IMR-90 (cell line): ENCODE measurements at regions not wholly inside any gene's neighbourhood (a gene's known extent, or its start where the extent isn't known, plus 50 kb on each side); places are given as distances from the start of the nearest gene placed in this dataset.

Source experiments
- ATAC-seq: fragments of 200-7000 bp; cut with Tn5 transposase; 2 replicates; pipeline ENCODE4 v1.9.1; 2020; ENCODE audit warnings: low read depth, mild to moderate bottlenecking, moderate library complexity
- BruUV-seq: library from RNA; stranded (reverse); fragments of 400-500 nt; replicated peaks from 2 replicates; lab custom pipeline; 2021; lab: Mats Ljungman, UMichigan
- CTCF ChIA-PET: fragments of 300-600 bp; formaldehyde crosslinking; extraction: SDS; loops from one replicate; lab custom pipeline; 2021; ENCODE audit warnings: antibody characterized with exemption; lab: Yijun Ruan, JAX
- POLR2A ChIA-PET: fragments of 300-600 bp; sonication (Branson Sonifier 250); formaldehyde crosslinking; loops from one replicate; lab custom pipeline; 2022; ENCODE audit warnings: antibody characterized with exemption; ENCODE audit not compliant: unreplicated experiment; lab: Charles Lee
- DNase-seq: peaks from one replicate; pipeline ENCODE4 v3.0.0; 2013
- H2AFZ ChIP-seq: replicated peaks from 2 replicates; pipeline ENCODE3; 2013; ENCODE audit warnings: low read length, mild to moderate bottlenecking; ENCODE audit not compliant: poor library complexity
- H2AK5ac ChIP-seq: 2 replicates; pipeline ENCODE4 v1.6.1; 2013; ENCODE audit warnings: low read depth, low read length, inconsistent platforms
- H2AK9ac ChIP-seq: replicated peaks from 2 replicates; pipeline ENCODE3; 2013; ENCODE audit warnings: mild to moderate bottlenecking, low read depth, low read length, moderate library complexity; ENCODE audit not compliant: poor library complexity
- H2BK120ac ChIP-seq: 2 replicates; pipeline ENCODE4 v1.6.1; 2013; ENCODE audit warnings: low read depth, low read length, inconsistent platforms
- H2BK15ac ChIP-seq: 3 replicates; pipeline ENCODE4 v1.6.1; 2013; ENCODE audit warnings: low read depth, low read length, inconsistent platforms
- H2BK20ac ChIP-seq: 2 replicates; pipeline ENCODE4 v1.6.1; 2013; ENCODE audit warnings: low read depth, mild to moderate bottlenecking, inconsistent platforms, low read length, moderate library complexity
- H2BK5ac ChIP-seq: 2 replicates; pipeline ENCODE4 v1.6.1; 2013; ENCODE audit warnings: mild to moderate bottlenecking, low read depth, low read length, inconsistent platforms; ENCODE audit not compliant: poor library complexity, severe bottlenecking
- H3K14ac ChIP-seq: replicated peaks from 2 replicates; pipeline ENCODE4 v1.6.1; 2013; ENCODE audit warnings: low read depth, low read length, inconsistent platforms
- H3K18ac ChIP-seq: 2 replicates; pipeline ENCODE4 v1.6.1; 2013; ENCODE audit warnings: low read depth, low read length, control low read depth
- H3K23ac ChIP-seq: 2 replicates; pipeline ENCODE4 v1.6.1; 2013; ENCODE audit warnings: low read depth, low read length, inconsistent platforms
- H3K27ac ChIP-seq: 2 replicates; pipeline ENCODE4 v1.5.1; 2013; ENCODE audit warnings: mild to moderate bottlenecking, control low read depth, low read length; ENCODE audit not compliant: insufficient read depth
- H3K27me3 ChIP-seq: 2 replicates; pipeline ENCODE4 v1.6.1; 2013; ENCODE audit warnings: low read length; ENCODE audit not compliant: control insufficient read depth, insufficient read depth
- H3K36me3 ChIP-seq: 2 replicates; pipeline ENCODE4 v1.6.1; 2013; ENCODE audit warnings: low read length, mixed read lengths; ENCODE audit not compliant: control insufficient read depth, insufficient read depth
- H3K4ac ChIP-seq: 2 replicates; pipeline ENCODE4 v1.6.1; 2013; ENCODE audit warnings: low read depth, low read length, inconsistent platforms
- H3K4me1 ChIP-seq: 2 replicates; pipeline ENCODE4 v1.6.1; 2013; ENCODE audit warnings: low read length, mixed read lengths; ENCODE audit not compliant: control insufficient read depth, insufficient read depth
- H3K4me2 ChIP-seq: 2 replicates; pipeline ENCODE4 v1.6.1; 2013; ENCODE audit warnings: low read depth, mild to moderate bottlenecking, control low read depth, low read length, moderate library complexity
- H3K4me3 ChIP-seq: 2 replicates; pipeline ENCODE4 v1.5.1; 2013; ENCODE audit warnings: low read depth, mild to moderate bottlenecking, control low read depth, low read length, moderate library complexity; ENCODE audit not compliant: insufficient read depth
- H3K56ac ChIP-seq: 2 replicates; pipeline ENCODE4 v1.6.1; 2013; ENCODE audit warnings: low read length, inconsistent platforms; ENCODE audit not compliant: insufficient read depth; ENCODE audit errors: extremely low read depth
- H3K79me1 ChIP-seq, 2 experiments: 2 replicates each; pipeline ENCODE4 v1.6.1; 2013; ENCODE audit warnings: low read length in 2 of 2, inconsistent platforms in 1 of 2, low read depth in 1 of 2
- H3K9ac ChIP-seq: 2 replicates; pipeline ENCODE4 v1.6.1; 2013; ENCODE audit warnings: low read depth, low read length, control low read depth
- H3K9me1 ChIP-seq: 2 replicates; pipeline ENCODE4 v1.6.1; 2013; ENCODE audit warnings: low read length, inconsistent platforms; ENCODE audit not compliant: insufficient read depth
- H3K9me3 ChIP-seq: 2 replicates; pipeline ENCODE4 v1.6.1; 2013; ENCODE audit warnings: low read length; ENCODE audit not compliant: control insufficient read depth, insufficient read depth
- H4K20me1 ChIP-seq: 2 replicates; pipeline ENCODE4 v1.6.1; 2013; ENCODE audit warnings: low read length, inconsistent platforms; ENCODE audit not compliant: insufficient read depth
- H4K5ac ChIP-seq: 2 replicates; pipeline ENCODE4 v1.6.1; 2013; ENCODE audit warnings: mild to moderate bottlenecking, low read depth, low read length, control low read depth
- H4K8ac ChIP-seq, 2 experiments: 2 replicates each; pipeline ENCODE4 v1.6.1; 2013; ENCODE audit warnings: low read depth in 2 of 2, low read length in 2 of 2, control low read depth in 1 of 2, inconsistent platforms in 1 of 2
- H4K91ac ChIP-seq: 2 replicates; pipeline ENCODE4 v1.6.1; 2013; ENCODE audit warnings: low read depth, low read length, inconsistent platforms; ENCODE audit not compliant: insufficient read depth
- BHLHE40 ChIP-seq: fragments of 150-350 bp; IDR thresholded peaks from 2 replicates; pipeline ENCODE4 v1.6.1; 2016; ENCODE audit warnings: mild to moderate bottlenecking, low read depth, low read length
- CEBPB ChIP-seq: IDR thresholded peaks from 2 replicates; pipeline ENCODE4 v1.6.1; 2012; ENCODE audit warnings: low read depth, low read length, improper control_type of control experiment
- ELK1 ChIP-seq: fragments of 150-350 bp; IDR thresholded peaks from 2 replicates; pipeline ENCODE4 v1.6.1; 2016; ENCODE audit warnings: low read depth, mild to moderate bottlenecking, low read length, moderate library complexity, borderline replicate concordance
- FOS ChIP-seq: fragments of 150-350 bp; IDR thresholded peaks from 2 replicates; pipeline ENCODE4 v1.6.1; 2016; ENCODE audit warnings: low read depth, low read length
- MAFK ChIP-seq: IDR thresholded peaks from 2 replicates; pipeline ENCODE4 v1.6.1; 2012; ENCODE audit warnings: low read depth, low read length, improper control_type of control experiment
- MAZ ChIP-seq: IDR thresholded peaks from 2 replicates; pipeline ENCODE4 v1.6.1; 2012; ENCODE audit warnings: low read depth, mild to moderate bottlenecking, low read length, improper control_type of control experiment, moderate library complexity, borderline replicate concordance
- MXI1 ChIP-seq: IDR thresholded peaks from 2 replicates; pipeline ENCODE4 v1.6.1; 2012; ENCODE audit warnings: low read depth, mild to moderate bottlenecking, low read length, moderate library complexity, borderline replicate concordance
- RAD21 ChIP-seq: IDR thresholded peaks from 2 replicates; pipeline ENCODE4 v1.6.1; 2012; ENCODE audit warnings: low read length, improper control_type of control experiment
- RCOR1 ChIP-seq: IDR thresholded peaks from 2 replicates; pipeline ENCODE4 v1.6.1; 2012; ENCODE audit warnings: mild to moderate bottlenecking, low read length, improper control_type of control experiment; ENCODE audit not compliant: insufficient replicate concordance
- dilution Hi-C: fragments of 300-500 bp; cut with HindIII; formaldehyde crosslinking; loops from one replicate; pipeline ENCODE4 v1.14.3; 2018; ENCODE audit warnings: low sequenced_read_pairs; ENCODE audit not compliant: unreplicated experiment
- in situ Hi-C: fragments of 300-500 bp; cut with MboI; formaldehyde crosslinking; loops from 3 replicates; pipeline ENCODE4 v1.14.3; 2019; ENCODE audit warnings: low sequenced_read_pairs, inconsistent platforms, mixed read lengths
- intact Hi-C: fragments of 100-400 bp; cut with micrococcal nuclease; formaldehyde crosslinking; loops from 2 replicates; pipeline ENCODE4 v1.10.0; 2022
- TF ChIP-seq, protein P1 (sequence below): conservative IDR thresholded peaks from 2 replicates; pipeline ENCODE4 v1.5.1; 2012; ENCODE audit warnings: mild to moderate bottlenecking, low read depth, low read length, improper control_type of control experiment

DNA sequence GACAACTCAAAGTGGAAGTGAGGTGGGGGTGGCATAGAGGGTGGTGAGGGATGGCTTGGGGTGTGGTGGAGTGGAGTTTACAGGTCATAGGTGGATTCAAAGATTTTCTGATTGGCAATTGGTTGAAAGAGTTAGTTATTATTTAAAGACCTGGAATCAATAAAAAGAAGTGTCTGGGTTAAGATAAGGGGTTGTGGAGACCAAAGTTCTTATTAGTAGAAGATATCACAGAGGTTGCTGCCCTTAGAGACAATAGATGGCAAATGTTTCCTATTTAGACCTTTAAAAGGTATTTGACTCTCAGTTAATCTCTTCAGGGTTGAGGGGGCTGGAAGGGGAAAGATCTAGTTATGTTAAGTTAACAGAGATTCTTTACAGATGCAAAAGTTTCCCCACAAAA lies 412.3 kb upstream of the TBL1XR1 start:
- H3K27me3 ChIP-seq: no peaks in the 10 kb centered on the region
- no peak overlapping the region for H3K27ac ChIP-seq
- no peak for DNase-seq
- no peak overlapping the region for H4K91ac ChIP-seq
- H3K9me1 ChIP-seq: no peaks in the 10 kb centered on the region
- no peaks in the 10 kb centered on the region for H3K36me3 ChIP-seq
- ATAC-seq: no peak
- H3K4me3 ChIP-seq: no peak overlapping the region
- dilution Hi-C loops: no loop called here
- H2AK9ac ChIP-seq: no peak overlapping the region
- H2BK120ac ChIP-seq: no peak overlapping the region
- peaks cover 12% of the 10 kb centered on the region for H3K4me1 ChIP-seq
- H3K9me3 ChIP-seq: peaks cover 3% of the 10 kb centered on the region
- in situ Hi-C loops: no loop called here
- H4K8ac ChIP-seq: no peak overlapping the region
- H3K14ac ChIP-seq: no peak overlapping the region
- intact Hi-C loops: loop anchor here (10.0 kb wide), 1 partner anchor 775 kb away; no protein-coding TSS in a partner anchor
- no peak overlapping the region for H3K23ac ChIP-seq
- no peak overlapping the region for H2BK15ac ChIP-seq
- H4K20me1 ChIP-seq: no peaks in the 10 kb centered on the region
- ChIA-PET POLR2A (no interaction called here), CTCF (no interaction called here)
- no peak overlapping the region for H4K5ac ChIP-seq
- no peak overlapping the region for H3K9ac ChIP-seq
- no peak overlapping the region; the same call in 1 of the 2 replicates for H3K18ac ChIP-seq
- no peak for TF ChIP-seq RAD21
- no peak for TF ChIP-seq ELK1
- no peak for TF ChIP-seq MXI1
- TF ChIP-seq FOS: no peak
- no peak for TF ChIP-seq MAFK
- TF ChIP-seq BHLHE40: no peak
- TF ChIP-seq CEBPB: no peak
- TF ChIP-seq MAZ: no peak
- TF ChIP-seq RCOR1: no peak
- TF ChIP-seq, protein P1, sequence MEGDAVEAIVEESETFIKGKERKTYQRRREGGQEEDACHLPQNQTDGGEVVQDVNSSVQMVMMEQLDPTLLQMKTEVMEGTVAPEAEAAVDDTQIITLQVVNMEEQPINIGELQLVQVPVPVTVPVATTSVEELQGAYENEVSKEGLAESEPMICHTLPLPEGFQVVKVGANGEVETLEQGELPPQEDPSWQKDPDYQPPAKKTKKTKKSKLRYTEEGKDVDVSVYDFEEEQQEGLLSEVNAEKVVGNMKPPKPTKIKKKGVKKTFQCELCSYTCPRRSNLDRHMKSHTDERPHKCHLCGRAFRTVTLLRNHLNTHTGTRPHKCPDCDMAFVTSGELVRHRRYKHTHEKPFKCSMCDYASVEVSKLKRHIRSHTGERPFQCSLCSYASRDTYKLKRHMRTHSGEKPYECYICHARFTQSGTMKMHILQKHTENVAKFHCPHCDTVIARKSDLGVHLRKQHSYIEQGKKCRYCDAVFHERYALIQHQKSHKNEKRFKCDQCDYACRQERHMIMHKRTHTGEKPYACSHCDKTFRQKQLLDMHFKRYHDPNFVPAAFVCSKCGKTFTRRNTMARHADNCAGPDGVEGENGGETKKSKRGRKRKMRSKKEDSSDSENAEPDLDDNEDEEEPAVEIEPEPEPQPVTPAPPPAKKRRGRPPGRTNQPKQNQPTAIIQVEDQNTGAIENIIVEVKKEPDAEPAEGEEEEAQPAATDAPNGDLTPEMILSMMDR: no peak
- no TSS peak for BruUV-seq
- H3K4me2 ChIP-seq: no peak overlapping the region
- no peak overlapping the region for H3K56ac ChIP-seq
- peak overlapping the region; percentile 13; the same call in 1 of the 2 replicates for H2AK5ac ChIP-seq
- H2AFZ ChIP-seq: no peak overlapping the region
- no peak overlapping the region for H3K4ac ChIP-seq
- H2BK5ac ChIP-seq: no peak overlapping the region
- no peak overlapping the region for H2BK20ac ChIP-seq
- H3K79me1 ChIP-seq: no peaks in the 10 kb centered on the region
